ENCODE measurements at regions not wholly inside any gene's neighbourhood (a gene's known extent, or its start where the extent isn't known, plus 50 kb on each side); places are given as distances from the start of the nearest gene placed in this dataset.

- Histone ChIP-seq H3K27me3 (ENCODE audit: control insufficient read depth, insufficient read depth, low read length) (no peaks in the 10 kb centered on the region), H3K4me1 (ENCODE audit: control insufficient read depth, insufficient read depth, low read length) (no peaks in the 10 kb centered on the region), H3K9me3 (ENCODE audit: control insufficient read depth, insufficient read depth, low read depth, low read length) (no peaks in the 10 kb centered on the region), H3K4me3 (ENCODE audit: low read depth in 2 of 2, low read length in 2 of 2) (no peak overlapping the region), H3K27ac (ENCODE audit: low read length) (no peak overlapping the region), H3K36me3 (ENCODE audit: control insufficient read depth, insufficient read depth, low read length) (no peaks in the 10 kb centered on the region)
- no TSS peak for BruUV-seq (replicated peaks)
- ATAC-seq (no peak), DNase-seq (ENCODE audit: low read depth, low spot score) (no peak)
- intact Hi-C loops (cut with micrococcal nuclease; ENCODE audit: unreplicated experiment): loop anchor here (10.0 kb wide), 1 partner anchor 175 kb away; no protein-coding TSS in a partner anchor
- ChIA-PET POLR2A (no interaction called here), CTCF (no interaction called here)
- in situ Hi-C loops (cut with HindIII; ENCODE audit: low pct_unique_long_range_greater_than_20kb, low sequenced_read_pairs): no loop called here
- TF ChIP-seq CTCF (IDR thresholded peaks at IDR 0.05) (no peak), TCF7L2 (IDR thresholded peaks at IDR 0.05; ENCODE audit: low read depth, low read length) (no peak), REST (IDR thresholded peaks at IDR 0.05; ENCODE audit: insufficient read depth in 1 of 2, low read depth in 2 of 2, low read length in 1 of 2) (no peak)
These were observed 91.2 kb downstream of the OTUD1 start for GRCh38 chr10:23530079-23530478.

GRCh38 chr10:23533212-23533611 lies 94.3 kb downstream of the OTUD1 start:
- BruUV-seq (replicated peaks): no TSS peak
- ChIA-PET CTCF (no interaction called here), POLR2A (no interaction called here)
- Histone ChIP-seq H3K27ac (ENCODE audit: low read length) (no peak overlapping the region), H3K27me3 (ENCODE audit: control insufficient read depth, insufficient read depth, low read length) (no peaks in the 10 kb centered on the region), H3K4me3 (ENCODE audit: low read depth in 2 of 2, low read length in 2 of 2) (no peak overlapping the region), H3K4me1 (ENCODE audit: control insufficient read depth, insufficient read depth, low read length) (no peaks in the 10 kb centered on the region), H3K9me3 (ENCODE audit: control insufficient read depth, insufficient read depth, low read depth, low read length) (no peaks in the 10 kb centered on the region), H3K36me3 (ENCODE audit: control insufficient read depth, insufficient read depth, low read length) (no peaks in the 10 kb centered on the region)
- no peak for TF ChIP-seq REST (IDR thresholded peaks at IDR 0.05; ENCODE audit: insufficient read depth in 1 of 2, low read depth in 2 of 2, low read length in 1 of 2)
- no peak for TF ChIP-seq POLR2AphosphoS5 (IDR thresholded peaks at IDR 0.05; ENCODE audit: low read depth, low read length)
- no peak for TF ChIP-seq CTCF (IDR thresholded peaks at IDR 0.05)
- no peak for DNase-seq (ENCODE audit: low read depth, low spot score)
- in situ Hi-C loops (cut with HindIII; ENCODE audit: low pct_unique_long_range_greater_than_20kb, low sequenced_read_pairs) (no loop called here), intact Hi-C loops (cut with micrococcal nuclease; ENCODE audit: unreplicated experiment) (loop anchor here (10.0 kb wide), 1 partner anchor 172 kb away; no protein-coding TSS in a partner anchor)
- ATAC-seq: no peak
